DMS114 treated with DMSO at 0.1 percent for 48 hours (cell line): ENCODE measurements at regions not wholly inside any gene's neighbourhood (a gene's known extent, or its start where the extent isn't known, plus 50 kb on each side); places are given as distances from the start of the nearest gene placed in this dataset.
"Not testable (repeated sequence)": the region's sequence is repeated elsewhere in the genome, so short reads cannot be mapped to it uniquely, and the experiment has no call there.

Experiments
- DNase-seq: peaks from one replicate; lab custom pipeline; 2025; ENCODE audit not compliant: unreplicated experiment; lab: John Stamatoyannopoulos, UW

- DNase-seq = no peak
These were observed 385.9 kb upstream of the SPRY2 start for GRCh38 chr13:80726868-80727267.

GRCh38 chr13:80721689-80722088 lies 380.8 kb upstream of the SPRY2 start:
- no peak for DNase-seq

- DNase-seq = no peak
These were observed 378.0 kb upstream of the SPRY2 start for GRCh38 chr13:80718970-80719369.

GRCh38 chr13:80717776-80718175 lies 376.9 kb upstream of the SPRY2 start:
- DNase-seq = no peak

- DNase-seq = no peak
These were observed 375.7 kb upstream of the SPRY2 start for GRCh38 chr13:80716610-80717081.

- no peak for DNase-seq
These were observed 371.1 kb upstream of the SPRY2 start for GRCh38 chr13:80712026-80712425.

GRCh38 chr13:80708791-80709190 lies 367.9 kb upstream of the SPRY2 start:
- no peak for DNase-seq

- DNase-seq = no peak
These were observed 366.4 kb upstream of the SPRY2 start for GRCh38 chr13:80707000-80707983.

- DNase-seq = no peak
These were observed 365.2 kb upstream of the SPRY2 start for GRCh38 chr13:80706164-80706471.

- DNase-seq = no peak
These were observed 364.6 kb upstream of the SPRY2 start for GRCh38 chr13:80705371-80706163.

- no peak for DNase-seq
These were observed 363.4 kb upstream of the SPRY2 start for GRCh38 chr13:80704369-80704768.

GRCh38 chr13:80695841-80696240 lies 354.9 kb upstream of the SPRY2 start:
- no peak for DNase-seq

GRCh38 chr13:80691814-80692213 lies 350.9 kb upstream of the SPRY2 start:
- DNase-seq = not testable (repeated sequence)

- DNase-seq = no peak
These were observed 349.3 kb upstream of the SPRY2 start for GRCh38 chr13:80690208-80690607.

- DNase-seq = no peak
These were observed 347.7 kb upstream of the SPRY2 start for GRCh38 chr13:80688593-80688992.

GRCh38 chr13:80685942-80686341 lies 345.0 kb upstream of the SPRY2 start:
- no peak for DNase-seq

- no peak for DNase-seq
These were observed 343.5 kb upstream of the SPRY2 start for GRCh38 chr13:80684217-80684991.

- DNase-seq = no peak
These were observed 339.9 kb upstream of the SPRY2 start for GRCh38 chr13:80680786-80681366.

- no peak for DNase-seq
These were observed 338.5 kb upstream of the SPRY2 start for GRCh38 chr13:80679423-80679822.

- DNase-seq = no peak
These were observed 336.3 kb upstream of the SPRY2 start for GRCh38 chr13:80677227-80677626.

GRCh38 chr13:80675442-80675841 lies 334.5 kb upstream of the SPRY2 start:
- not testable (repeated sequence) for DNase-seq
